ENCODE measurements at regions not wholly inside any gene's neighbourhood (a gene's known extent, or its start where the extent isn't known, plus 50 kb on each side); places are given as distances from the start of the nearest gene placed in this dataset.

DNA sequence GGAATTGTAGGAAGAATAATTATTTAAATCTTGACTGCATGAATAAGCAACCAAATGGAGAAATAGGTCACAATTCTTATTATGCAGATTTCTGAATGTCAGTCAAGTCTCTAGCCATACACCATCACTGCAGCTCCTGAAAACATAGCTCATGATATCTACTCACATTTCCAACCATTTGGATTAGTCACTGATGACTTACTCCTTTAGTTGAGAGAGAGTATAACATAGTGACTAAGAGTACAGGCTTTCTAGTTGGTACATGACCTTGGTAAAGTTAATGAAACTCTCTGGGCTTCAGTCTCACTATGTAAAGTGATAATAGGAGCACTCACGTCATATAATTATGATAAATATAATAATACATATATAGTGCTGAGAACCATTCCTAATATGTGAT is 265.2 kb downstream of the KCNA4 start:
- POLR2A ChIA-PET, result no interaction called here
- no CpG with 5 or more reads among the region's 1 CpG for WGBS (ENCODE audit: insufficient coverage)
- no peaks in the 10 kb centered on the region for H3K9me3 ChIP-seq (ENCODE audit: control extremely low read depth in 1 of 5, control insufficient read depth in 4 of 5, insufficient read depth in 2 of 5, low read depth in 1 of 5, low read length in 4 of 5)
- no peak overlapping the region for H3K27ac ChIP-seq (ENCODE audit: insufficient read depth in 1 of 2, low read depth in 1 of 2, low read length in 2 of 2, poor library complexity in 1 of 2, severe bottlenecking in 2 of 2)
- CTCF ChIA-PET, result no interaction called here
- DNase-seq, result no peak
- H3K36me3 ChIP-seq (ENCODE audit: control insufficient read depth in 4 of 4, insufficient read depth in 4 of 4, low read length in 3 of 4), result no peaks in the 10 kb centered on the region
- no peaks in the 10 kb centered on the region for H3K27me3 ChIP-seq (replicated peaks in 2 of 5; ENCODE audit: control insufficient read depth in 4 of 5, insufficient read depth in 5 of 5, low read length in 4 of 5)
- H3K4me1 ChIP-seq (ENCODE audit: control extremely low read depth in 1 of 4, control insufficient read depth in 4 of 4, insufficient read depth in 4 of 4, low read length in 3 of 4), result no peaks in the 10 kb centered on the region
- H3K4me3 ChIP-seq (ENCODE audit: control insufficient read depth in 1 of 7, extremely low read depth in 1 of 7, insufficient read depth in 4 of 7, low read depth in 2 of 7, low read length in 6 of 7), result no peak overlapping the region

DNA sequence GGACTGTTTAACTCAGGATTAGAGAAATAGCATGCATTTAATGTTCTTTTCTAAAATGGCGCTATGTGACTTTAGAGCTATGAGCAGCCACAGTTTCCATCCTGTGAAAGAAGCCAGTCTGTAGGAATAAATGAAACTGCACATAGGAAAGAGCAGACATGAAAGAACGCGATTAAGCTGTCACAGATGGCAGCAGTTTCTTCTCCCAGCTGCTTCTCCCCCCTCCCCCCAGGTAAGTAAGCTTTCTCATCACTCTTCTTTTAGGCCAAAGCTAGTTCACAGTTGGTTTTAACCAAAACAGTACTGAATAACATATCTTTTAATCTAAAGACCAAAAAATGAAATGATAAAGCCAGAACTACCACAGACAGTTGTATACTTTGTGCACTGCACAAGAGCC is 266.4 kb downstream of the KCNA4 start:
- Histone ChIP-seq H3K27me3 (replicated peaks in 2 of 5; ENCODE audit: control insufficient read depth in 4 of 5, insufficient read depth in 5 of 5, low read length in 4 of 5) (no peaks in the 10 kb centered on the region), H3K4me1 (ENCODE audit: control extremely low read depth in 1 of 4, control insufficient read depth in 4 of 4, insufficient read depth in 4 of 4, low read length in 3 of 4) (no peaks in the 10 kb centered on the region), H3K4me3 (ENCODE audit: control insufficient read depth in 1 of 7, extremely low read depth in 1 of 7, insufficient read depth in 4 of 7, low read depth in 2 of 7, low read length in 6 of 7) (no peak overlapping the region), H3K36me3 (ENCODE audit: control insufficient read depth in 4 of 4, insufficient read depth in 4 of 4, low read length in 3 of 4) (no peaks in the 10 kb centered on the region), H3K27ac (ENCODE audit: insufficient read depth in 1 of 2, low read depth in 1 of 2, low read length in 2 of 2, poor library complexity in 1 of 2, severe bottlenecking in 2 of 2) (no peak overlapping the region), H3K9me3 (ENCODE audit: control extremely low read depth in 1 of 5, control insufficient read depth in 4 of 5, insufficient read depth in 2 of 5, low read depth in 1 of 5, low read length in 4 of 5) (no peaks in the 10 kb centered on the region)
- ChIA-PET CTCF (no interaction called here), POLR2A (no interaction called here)
- WGBS (ENCODE audit: insufficient coverage), result 81% methylated on average over 3 of the region's 3 CpGs
- DNase-seq, result no peak

- 100% methylated on average over 1 of the region's 1 CpG for WGBS (ENCODE audit: insufficient coverage)
- H3K36me3 ChIP-seq (ENCODE audit: control insufficient read depth in 4 of 4, insufficient read depth in 4 of 4, low read length in 3 of 4), result no peaks in the 10 kb centered on the region
- no peaks in the 10 kb centered on the region for H3K4me1 ChIP-seq (ENCODE audit: control extremely low read depth in 1 of 4, control insufficient read depth in 4 of 4, insufficient read depth in 4 of 4, low read length in 3 of 4)
- H3K9me3 ChIP-seq (ENCODE audit: control extremely low read depth in 1 of 5, control insufficient read depth in 4 of 5, insufficient read depth in 2 of 5, low read depth in 1 of 5, low read length in 4 of 5), result no peaks in the 10 kb centered on the region
- DNase-seq, result no peak
- H3K4me3 ChIP-seq (ENCODE audit: control insufficient read depth in 1 of 7, extremely low read depth in 1 of 7, insufficient read depth in 4 of 7, low read depth in 2 of 7, low read length in 6 of 7), result no peak overlapping the region
- CTCF ChIA-PET, result no interaction called here
- POLR2A ChIA-PET, result no interaction called here
- no peak overlapping the region for H3K27ac ChIP-seq (ENCODE audit: insufficient read depth in 1 of 2, low read depth in 1 of 2, low read length in 2 of 2, poor library complexity in 1 of 2, severe bottlenecking in 2 of 2)
- no peaks in the 10 kb centered on the region for H3K27me3 ChIP-seq (replicated peaks in 2 of 5; ENCODE audit: control insufficient read depth in 4 of 5, insufficient read depth in 5 of 5, low read length in 4 of 5)
Observed at GRCh38 chr11:29734287-29734686, 282.5 kb downstream of the KCNA4 start.

DNA sequence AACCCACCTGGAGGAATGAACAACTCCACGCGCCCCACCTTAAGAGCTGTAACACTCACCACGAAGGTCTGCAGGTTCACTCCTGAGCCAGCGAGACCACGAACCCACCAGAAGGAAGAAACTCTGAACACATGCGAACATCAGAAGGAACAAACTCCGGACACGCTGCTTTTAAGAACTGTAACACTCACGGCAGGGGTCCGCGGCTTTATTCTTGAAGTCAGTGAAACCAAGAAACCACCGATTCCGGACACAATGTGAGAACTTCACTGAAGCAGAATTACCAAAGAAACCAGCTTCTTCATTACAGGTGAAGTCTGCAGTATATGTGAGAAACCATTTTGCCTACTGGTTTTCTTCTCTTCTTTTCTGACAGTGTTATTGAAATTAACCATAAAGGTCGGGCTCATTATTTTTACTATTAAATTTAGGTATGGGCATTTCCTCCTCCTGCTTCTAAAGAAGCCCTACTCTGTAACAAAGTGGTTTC is 303.0 kb downstream of the KCNA4 start:
- ChIA-PET POLR2A (no interaction called here), CTCF (no interaction called here)
- H3K4me3 ChIP-seq (ENCODE audit: control insufficient read depth in 1 of 7, extremely low read depth in 1 of 7, insufficient read depth in 4 of 7, low read depth in 2 of 7, low read length in 6 of 7), result no peak overlapping the region
- 96% methylated on average over 13 of the region's 14 CpGs for WGBS (ENCODE audit: insufficient coverage)
- no peaks in the 10 kb centered on the region for H3K4me1 ChIP-seq (ENCODE audit: control extremely low read depth in 1 of 4, control insufficient read depth in 4 of 4, insufficient read depth in 4 of 4, low read length in 3 of 4)
- no peaks in the 10 kb centered on the region for H3K36me3 ChIP-seq (ENCODE audit: control insufficient read depth in 4 of 4, insufficient read depth in 4 of 4, low read length in 3 of 4)
- H3K27me3 ChIP-seq (replicated peaks in 2 of 5; ENCODE audit: control insufficient read depth in 4 of 5, insufficient read depth in 5 of 5, low read length in 4 of 5), result no peaks in the 10 kb centered on the region
- no peak overlapping the region for H3K27ac ChIP-seq (ENCODE audit: insufficient read depth in 1 of 2, low read depth in 1 of 2, low read length in 2 of 2, poor library complexity in 1 of 2, severe bottlenecking in 2 of 2)
- H3K9me3 ChIP-seq (ENCODE audit: control extremely low read depth in 1 of 5, control insufficient read depth in 4 of 5, insufficient read depth in 2 of 5, low read depth in 1 of 5, low read length in 4 of 5), result no peaks in the 10 kb centered on the region
- DNase-seq, result no peak

GRCh38 chr11:29712616-29713015 is 304.2 kb downstream of the KCNA4 start:
- Histone ChIP-seq H3K27me3 (replicated peaks in 2 of 5; ENCODE audit: control insufficient read depth in 4 of 5, insufficient read depth in 5 of 5, low read length in 4 of 5) (no peaks in the 10 kb centered on the region), H3K4me3 (ENCODE audit: control insufficient read depth in 1 of 7, extremely low read depth in 1 of 7, insufficient read depth in 4 of 7, low read depth in 2 of 7, low read length in 6 of 7) (no peak overlapping the region), H3K27ac (ENCODE audit: insufficient read depth in 1 of 2, low read depth in 1 of 2, low read length in 2 of 2, poor library complexity in 1 of 2, severe bottlenecking in 2 of 2) (no peak overlapping the region), H3K9me3 (ENCODE audit: control extremely low read depth in 1 of 5, control insufficient read depth in 4 of 5, insufficient read depth in 2 of 5, low read depth in 1 of 5, low read length in 4 of 5) (no peaks in the 10 kb centered on the region), H3K36me3 (ENCODE audit: control insufficient read depth in 4 of 4, insufficient read depth in 4 of 4, low read length in 3 of 4) (no peaks in the 10 kb centered on the region), H3K4me1 (ENCODE audit: control extremely low read depth in 1 of 4, control insufficient read depth in 4 of 4, insufficient read depth in 4 of 4, low read length in 3 of 4) (no peaks in the 10 kb centered on the region)
- CTCF ChIA-PET, result no interaction called here
- POLR2A ChIA-PET, result no interaction called here
- WGBS (ENCODE audit: insufficient coverage), result 96% methylated on average over 6 of the region's 12 CpGs
- no peak for DNase-seq

DNA sequence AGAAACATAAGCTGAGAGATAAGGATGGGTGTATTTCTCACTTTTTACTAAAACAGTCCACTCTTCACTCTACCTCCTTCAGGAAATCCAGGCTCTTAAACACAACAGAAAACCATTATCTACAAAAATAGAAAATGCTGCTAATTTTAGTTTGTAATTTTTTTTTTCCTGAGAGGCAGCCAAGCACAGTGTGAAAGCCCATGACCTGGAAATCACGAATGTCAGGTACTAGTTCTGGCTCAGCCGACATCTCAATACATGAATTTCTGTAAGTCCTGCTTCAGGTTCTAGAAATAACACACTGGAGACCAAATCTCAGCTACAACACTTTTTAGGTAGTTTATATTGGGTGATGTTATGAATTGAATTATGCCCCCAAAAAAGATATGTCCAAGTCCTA is 308.9 kb downstream of the KCNA4 start:
- DNase-seq, result no peak
- 80% methylated on average over 1 of the region's 2 CpGs for WGBS (ENCODE audit: insufficient coverage)
- H3K27me3 ChIP-seq (replicated peaks in 2 of 5; ENCODE audit: control insufficient read depth in 4 of 5, insufficient read depth in 5 of 5, low read length in 4 of 5), result no peaks in the 10 kb centered on the region
- no peaks in the 10 kb centered on the region for H3K36me3 ChIP-seq (ENCODE audit: control insufficient read depth in 4 of 4, insufficient read depth in 4 of 4, low read length in 3 of 4)
- H3K27ac ChIP-seq (ENCODE audit: insufficient read depth in 1 of 2, low read depth in 1 of 2, low read length in 2 of 2, poor library complexity in 1 of 2, severe bottlenecking in 2 of 2), result no peak overlapping the region
- POLR2A ChIA-PET, result no interaction called here
- H3K4me1 ChIP-seq (ENCODE audit: control extremely low read depth in 1 of 4, control insufficient read depth in 4 of 4, insufficient read depth in 4 of 4, low read length in 3 of 4), result no peaks in the 10 kb centered on the region
- no peaks in the 10 kb centered on the region for H3K9me3 ChIP-seq (ENCODE audit: control extremely low read depth in 1 of 5, control insufficient read depth in 4 of 5, insufficient read depth in 2 of 5, low read depth in 1 of 5, low read length in 4 of 5)
- no peak overlapping the region for H3K4me3 ChIP-seq (ENCODE audit: control insufficient read depth in 1 of 7, extremely low read depth in 1 of 7, insufficient read depth in 4 of 7, low read depth in 2 of 7, low read length in 6 of 7)
- CTCF ChIA-PET, result no interaction called here

GRCh38 chr11:29685361-29685760 is 331.5 kb downstream of the KCNA4 start:
- Histone ChIP-seq H3K4me3 (ENCODE audit: control insufficient read depth in 1 of 7, extremely low read depth in 1 of 7, insufficient read depth in 4 of 7, low read depth in 2 of 7, low read length in 6 of 7) (no peak overlapping the region), H3K36me3 (ENCODE audit: control insufficient read depth in 4 of 4, insufficient read depth in 4 of 4, low read length in 3 of 4) (no peaks in the 10 kb centered on the region), H3K4me1 (ENCODE audit: control extremely low read depth in 1 of 4, control insufficient read depth in 4 of 4, insufficient read depth in 4 of 4, low read length in 3 of 4) (no peaks in the 10 kb centered on the region), H3K27ac (ENCODE audit: insufficient read depth in 1 of 2, low read depth in 1 of 2, low read length in 2 of 2, poor library complexity in 1 of 2, severe bottlenecking in 2 of 2) (no peak overlapping the region), H3K9me3 (ENCODE audit: control extremely low read depth in 1 of 5, control insufficient read depth in 4 of 5, insufficient read depth in 2 of 5, low read depth in 1 of 5, low read length in 4 of 5) (no peaks in the 10 kb centered on the region), H3K27me3 (replicated peaks in 2 of 5; ENCODE audit: control insufficient read depth in 4 of 5, insufficient read depth in 5 of 5, low read length in 4 of 5) (no peaks in the 10 kb centered on the region)
- ChIA-PET CTCF (no interaction called here), POLR2A (no interaction called here)
- 100% methylated on average over 1 of the region's 1 CpG for WGBS (ENCODE audit: insufficient coverage)
- no peak for DNase-seq

DNA sequence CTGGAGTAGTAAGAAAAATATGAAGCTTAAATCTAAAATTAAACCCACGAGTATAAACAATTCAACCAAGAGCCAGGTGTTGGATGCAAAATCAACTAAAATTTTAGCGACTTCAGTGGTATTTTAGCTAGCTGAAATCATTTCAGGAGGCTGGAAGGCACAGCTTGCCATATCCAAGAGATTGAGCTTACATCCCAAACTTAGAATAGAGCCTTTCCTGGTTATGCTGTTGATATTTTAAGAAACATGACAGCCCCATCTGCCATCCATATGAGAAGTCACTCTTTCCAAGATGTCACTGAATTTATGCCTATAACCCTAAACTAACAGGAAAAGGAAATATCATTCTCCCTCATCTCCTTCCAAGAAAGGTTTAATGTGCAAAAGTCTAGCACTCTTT is 334.0 kb downstream of the KCNA4 start:
- no peak overlapping the region for H3K27ac ChIP-seq (ENCODE audit: insufficient read depth in 1 of 2, low read depth in 1 of 2, low read length in 2 of 2, poor library complexity in 1 of 2, severe bottlenecking in 2 of 2)
- H3K4me3 ChIP-seq (ENCODE audit: control insufficient read depth in 1 of 7, extremely low read depth in 1 of 7, insufficient read depth in 4 of 7, low read depth in 2 of 7, low read length in 6 of 7), result no peak overlapping the region
- H3K9me3 ChIP-seq (ENCODE audit: control extremely low read depth in 1 of 5, control insufficient read depth in 4 of 5, insufficient read depth in 2 of 5, low read depth in 1 of 5, low read length in 4 of 5), result no peaks in the 10 kb centered on the region
- no peak for DNase-seq
- ChIA-PET POLR2A (no interaction called here), CTCF (no interaction called here)
- H3K4me1 ChIP-seq (ENCODE audit: control extremely low read depth in 1 of 4, control insufficient read depth in 4 of 4, insufficient read depth in 4 of 4, low read length in 3 of 4), result no peaks in the 10 kb centered on the region
- 94% methylated on average over 2 of the region's 2 CpGs for WGBS (ENCODE audit: insufficient coverage)
- H3K27me3 ChIP-seq (replicated peaks in 2 of 5; ENCODE audit: control insufficient read depth in 4 of 5, insufficient read depth in 5 of 5, low read length in 4 of 5), result no peaks in the 10 kb centered on the region
- H3K36me3 ChIP-seq (ENCODE audit: control insufficient read depth in 4 of 4, insufficient read depth in 4 of 4, low read length in 3 of 4), result no peaks in the 10 kb centered on the region
